Lung (tissue), 11 donors: ENCODE measurements at regions not wholly inside any gene's neighbourhood (a gene's known extent, or its start where the extent isn't known, plus 50 kb on each side); places are given as distances from the start of the nearest gene placed in this dataset.
A peak's percentile ranks its signal among the peaks of the same experiment; 100 is the strongest.

ENCODE experiments used
- ATAC-seq: fragments of 200-7000 bp; cut with Tn5 transposase; one replicate; pipeline ENCODE4 v1.9.1; 2020; ENCODE audit warnings: moderate number of reproducible peaks; ENCODE audit not compliant: insufficient read depth, low FRiP score
- DNase-seq, 3 donors: peaks; one replicate each; pipeline ENCODE4 v3.0.0-alpha.2; 2013 to 2017
- H3K27ac ChIP-seq, 2 donors: one replicate each; pipeline ENCODE4 v1.5.1; 2013; ENCODE audit warnings: mild to moderate bottlenecking in 2 of 2, moderate library complexity in 2 of 2, control low read depth in 1 of 2, inconsistent platforms in 1 of 2, low read depth in 1 of 2, low read length in 1 of 2
- H3K27me3 ChIP-seq, 3 donors: one replicate each; pipeline ENCODE4 v1.5.1; 2013; ENCODE audit warnings: low read length in 2 of 3; ENCODE audit not compliant: control insufficient read depth in 3 of 3, insufficient read depth in 3 of 3
- H3K36me3 ChIP-seq, 4 donors: one replicate each; pipeline ENCODE4 v1.5.1; 2013; ENCODE audit warnings: low read length in 4 of 4, mild to moderate bottlenecking in 1 of 4, moderate library complexity in 1 of 4; ENCODE audit not compliant: control insufficient read depth in 4 of 4, insufficient read depth in 4 of 4
- H3K4me1 ChIP-seq, 5 donors: one replicate each; pipeline ENCODE4 v1.5.1; 2013; ENCODE audit warnings: low read length in 5 of 5, mild to moderate bottlenecking in 2 of 5, moderate library complexity in 1 of 5; ENCODE audit not compliant: control insufficient read depth in 5 of 5, insufficient read depth in 5 of 5
- H3K4me3 ChIP-seq: one replicate; pipeline ENCODE4 v1.5.1; 2013; ENCODE audit warnings: mild to moderate bottlenecking, control low read depth, moderate library complexity
- H3K9ac ChIP-seq, 2 donors: one replicate each; pipeline ENCODE4 v1.5.1; 2013; ENCODE audit warnings: low read length in 2 of 2, control low read depth in 1 of 2; ENCODE audit not compliant: insufficient read depth in 1 of 2
- H3K9me3 ChIP-seq, 4 donors: one replicate each; pipeline ENCODE4 v1.5.1; 2013; ENCODE audit warnings: low read length in 3 of 4, mild to moderate bottlenecking in 1 of 4, moderate library complexity in 1 of 4; ENCODE audit not compliant: control insufficient read depth in 4 of 4, insufficient read depth in 3 of 4
- CTCF ChIP-seq: IDR thresholded peaks from 2 replicates; pipeline ENCODE4 v1.5.1; 2012; ENCODE audit warnings: mild to moderate bottlenecking; ENCODE audit errors: control extremely low read depth, extremely low read depth
- WGBS, 2 donors: extraction: QIAGEN DNeasy Blood & Tissue Kit; methylation state at CpG; one replicate each; pipeline ENCODE4 v1.1.7; 2013; 5-methylcytosine and 5-hydroxymethylcytosine counted together
- donor health status: control.
- donor health status: control.
- donor health status: Bipolar disorder and iron deficiency.
- donor health status: healthy.
- donor health status: DM: yes; HTN: yes; CAD: no.

- Histone ChIP-seq H3K4me1 (no peaks in the 10 kb centered on the region), H3K27me3 (no peaks in the 10 kb centered on the region), H3K9me3 (peaks cover 0 to 2% (median 0%) of the 10 kb centered on the region in 4 donors), H3K4me3 (no peak overlapping the region), H3K27ac (no peak overlapping the region), H3K36me3 (no peaks in the 10 kb centered on the region), H3K9ac (no peak overlapping the region)
- no peak for DNase-seq
- 87 to 90% methylated on average over 5 of the region's 5 CpGs for WGBS, 2 donors
- no peak for ATAC-seq
- no peak for TF ChIP-seq CTCF
These were observed 735.6 kb upstream of the SORCS1 start for GRCh38 chr10:107900131-107900530.

DNA sequence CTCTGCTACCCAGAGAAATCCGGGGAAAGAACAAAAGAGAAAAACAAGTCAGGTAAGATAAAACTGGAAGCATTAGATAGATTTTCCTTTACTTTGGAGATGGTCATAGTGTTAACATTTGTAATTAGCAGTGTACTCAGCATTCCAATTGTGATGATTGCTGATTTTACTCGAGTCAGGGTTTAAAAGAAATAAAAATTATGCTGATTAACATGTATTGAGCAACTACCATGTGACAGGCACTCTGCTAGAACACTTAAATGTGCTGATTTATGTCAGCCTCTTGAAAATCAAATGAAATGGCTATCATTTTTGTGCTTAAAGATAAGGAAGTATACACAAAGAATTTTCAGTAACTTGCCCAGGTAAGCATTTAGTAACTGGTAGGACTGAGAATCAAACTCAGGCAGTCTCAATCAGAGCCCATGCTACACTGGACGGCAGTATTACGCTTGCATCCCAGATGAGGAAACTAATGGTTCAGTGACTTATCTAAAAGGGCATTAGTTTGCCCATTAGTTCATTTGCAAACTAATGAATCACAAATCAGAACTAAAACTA lies 735.1 kb upstream of the SORCS1 start:
- WGBS, 2 donors: 61 to 75% methylated on average over 4 of the region's 4 CpGs
- Histone ChIP-seq H3K36me3 (no peaks in the 10 kb centered on the region), H3K27ac (no peak overlapping the region), H3K9ac (no peak overlapping the region), H3K9me3 (peaks cover 0 to 2% (median 0%) of the 10 kb centered on the region in 4 donors), H3K27me3 (no peaks in the 10 kb centered on the region), H3K4me1 (no peaks in the 10 kb centered on the region), H3K4me3 (no peak overlapping the region)
- no peak for TF ChIP-seq CTCF
- ATAC-seq (no peak), DNase-seq (no peak)

- WGBS, 2 donors: 87 to 93% methylated on average over 4 of the region's 4 CpGs
- ATAC-seq: peak; percentile 37
- H3K27ac ChIP-seq: no peak overlapping the region
These were observed 734.6 kb upstream of the SORCS1 start for GRCh38 chr10:107899075-107899474.

More at GRCh38 chr10:107899075-107899474, 734.6 kb upstream of the SORCS1 start:
- peak in 2 of 3 donors; percentile 10 to 31 for DNase-seq
- Histone ChIP-seq H3K4me3 (no peak overlapping the region), H3K27me3 (no peaks in the 10 kb centered on the region), H3K9me3 (peaks cover 0 to 2% (median 0%) of the 10 kb centered on the region in 4 donors), H3K36me3 (no peaks in the 10 kb centered on the region), H3K9ac (no peak overlapping the region), H3K4me1 (no peaks in the 10 kb centered on the region)
- TF ChIP-seq CTCF: no peak
